Smooth muscle cell (in vitro differentiated cells): ENCODE measurements at regions not wholly inside any gene's neighbourhood (a gene's known extent, or its start where the extent isn't known, plus 50 kb on each side); places are given as distances from the start of the nearest gene placed in this dataset.

Experiments
- DNase-seq: peaks from one replicate; lab custom pipeline; 2025; ENCODE audit not compliant: unreplicated experiment; lab: John Stamatoyannopoulos, UW
- H2AFZ ChIP-seq: fragments of 200-600 bp; sonication (generic); 2 replicates; pipeline ENCODE4 v1.6.0; 2016; ENCODE audit warnings: antibody characterized with exemption, low read depth, mild to moderate bottlenecking
- H3F3A ChIP-seq: fragments of 200-600 bp; sonication (generic); 2 replicates; pipeline ENCODE4 v1.6.0; 2017; ENCODE audit warnings: antibody characterized with exemption, low read depth
- H3K27ac ChIP-seq: fragments of 200-600 bp; sonication (generic); 2 replicates; pipeline ENCODE4 v1.5.1; 2016; ENCODE audit warnings: low read depth, mild to moderate bottlenecking
- H3K27me3 ChIP-seq: fragments of 200-600 bp; sonication (generic); 2 replicates; pipeline ENCODE4 v1.6.1; 2016; ENCODE audit warnings: low read depth, mild to moderate bottlenecking
- H3K36me3 ChIP-seq: fragments of 200-600 bp; sonication (generic); 2 replicates; pipeline ENCODE4 v1.5.1; 2016; ENCODE audit warnings: low read depth
- H3K4me1 ChIP-seq: fragments of 200-600 bp; sonication (generic); 2 replicates; pipeline ENCODE4 v1.5.1; 2016; ENCODE audit warnings: low read depth
- H3K4me2 ChIP-seq: fragments of 200-600 bp; sonication (generic); 2 replicates; pipeline ENCODE4 v1.6.0; 2016; ENCODE audit warnings: mild to moderate bottlenecking
- H3K4me3 ChIP-seq: fragments of 200-600 bp; sonication (generic); 2 replicates; pipeline ENCODE4 v1.5.1; 2016; ENCODE audit warnings: mild to moderate bottlenecking
- H3K79me2 ChIP-seq: fragments of 200-600 bp; sonication (generic); 2 replicates; pipeline ENCODE4 v1.6.0; 2016; ENCODE audit warnings: low read depth, mild to moderate bottlenecking
- H3K9ac ChIP-seq: fragments of 200-600 bp; sonication (generic); 2 replicates; pipeline ENCODE4 v1.6.0; 2016; ENCODE audit warnings: low read depth
- H3K9me3 ChIP-seq: fragments of 200-600 bp; sonication (generic); replicated peaks from 2 replicates; pipeline ENCODE4 v1.5.1; 2016; ENCODE audit warnings: low read depth
- H4K20me1 ChIP-seq: fragments of 200-600 bp; sonication (generic); 2 replicates; pipeline ENCODE4 v1.6.0; 2016; ENCODE audit warnings: low read depth
- WGBS: methylation state at CpG from one replicate; pipeline ENCODE4 v1.1.7; 2016; ENCODE audit warnings: low lambda C conversion rate; 5-methylcytosine and 5-hydroxymethylcytosine counted together
- TF ChIP-seq, protein P1 (sequence below): fragments of 200-600 bp; sonication (generic); IDR thresholded peaks from 2 replicates; pipeline ENCODE4 v1.5.1; 2017; ENCODE audit warnings: borderline replicate concordance, mild to moderate bottlenecking, antibody characterized with exemption; ENCODE audit not compliant: insufficient read depth, poor library complexity, severe bottlenecking

DNA sequence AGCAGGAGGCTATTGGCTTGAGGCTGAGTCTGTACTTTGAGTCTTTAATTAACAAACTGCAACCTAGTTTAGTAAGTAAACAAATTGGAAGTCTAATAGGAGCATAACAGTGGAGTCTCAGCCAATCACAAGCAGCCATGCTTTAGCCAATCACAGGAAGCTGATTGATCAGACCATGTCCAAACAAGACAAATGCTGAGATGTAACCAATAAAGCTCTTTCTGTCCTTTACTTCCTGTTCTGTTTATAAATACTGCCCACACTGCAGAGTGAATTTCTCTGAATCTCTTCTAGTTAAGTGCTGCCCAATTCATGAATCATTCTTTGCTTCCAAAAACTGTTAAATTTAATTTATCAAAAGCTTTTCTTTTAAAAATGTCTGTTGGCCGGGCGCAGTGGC, 146.6 kb upstream of the DLX2 start:
- Histone ChIP-seq H3K36me3 (no peaks in the 10 kb centered on the region), H3K4me2 (peak overlapping the region; percentile 3), H3K4me3 (no peak overlapping the region), H2AFZ (no peak overlapping the region), H3K4me1 (peaks cover 21% of the 10 kb centered on the region), H3K9me3 (no peaks in the 10 kb centered on the region), H4K20me1 (no peaks in the 10 kb centered on the region), H3K27ac (peak overlapping the region; percentile 93), H3K79me2 (no peaks in the 10 kb centered on the region), H3K27me3 (no peaks in the 10 kb centered on the region), H3K9ac (peak overlapping the region; percentile 9), H3F3A (peaks cover 24% of the 10 kb centered on the region)
- DNase-seq: no peak
- TF ChIP-seq, protein P1, sequence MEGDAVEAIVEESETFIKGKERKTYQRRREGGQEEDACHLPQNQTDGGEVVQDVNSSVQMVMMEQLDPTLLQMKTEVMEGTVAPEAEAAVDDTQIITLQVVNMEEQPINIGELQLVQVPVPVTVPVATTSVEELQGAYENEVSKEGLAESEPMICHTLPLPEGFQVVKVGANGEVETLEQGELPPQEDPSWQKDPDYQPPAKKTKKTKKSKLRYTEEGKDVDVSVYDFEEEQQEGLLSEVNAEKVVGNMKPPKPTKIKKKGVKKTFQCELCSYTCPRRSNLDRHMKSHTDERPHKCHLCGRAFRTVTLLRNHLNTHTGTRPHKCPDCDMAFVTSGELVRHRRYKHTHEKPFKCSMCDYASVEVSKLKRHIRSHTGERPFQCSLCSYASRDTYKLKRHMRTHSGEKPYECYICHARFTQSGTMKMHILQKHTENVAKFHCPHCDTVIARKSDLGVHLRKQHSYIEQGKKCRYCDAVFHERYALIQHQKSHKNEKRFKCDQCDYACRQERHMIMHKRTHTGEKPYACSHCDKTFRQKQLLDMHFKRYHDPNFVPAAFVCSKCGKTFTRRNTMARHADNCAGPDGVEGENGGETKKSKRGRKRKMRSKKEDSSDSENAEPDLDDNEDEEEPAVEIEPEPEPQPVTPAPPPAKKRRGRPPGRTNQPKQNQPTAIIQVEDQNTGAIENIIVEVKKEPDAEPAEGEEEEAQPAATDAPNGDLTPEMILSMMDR: no peak
- WGBS: 63% methylated on average over 2 of the region's 2 CpGs

DNA sequence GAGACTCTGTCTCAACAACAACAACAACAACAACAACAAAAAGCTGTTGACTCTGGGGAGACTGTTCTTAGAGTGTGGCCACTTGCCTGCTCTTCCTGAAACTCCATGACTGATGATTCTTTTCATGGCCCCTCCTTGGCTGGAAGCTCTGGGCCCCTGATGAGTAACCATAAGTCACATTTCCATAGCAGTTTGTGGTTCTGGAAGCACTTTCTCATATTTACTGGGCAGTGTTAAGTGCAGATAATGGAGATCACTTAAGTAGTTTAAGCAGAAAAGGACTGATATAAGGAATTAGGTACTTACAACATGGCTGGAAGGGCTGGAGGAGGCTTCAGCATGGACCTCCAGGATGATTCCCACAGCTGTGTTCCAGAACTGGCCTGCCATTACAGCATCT, 147.3 kb upstream of the DLX2 start:
- peak overlapping the region; percentile 93 for H3K27ac ChIP-seq
- TF ChIP-seq, protein P1: no peak
- H3K79me2 ChIP-seq: no peaks in the 10 kb centered on the region
- peak overlapping the region; percentile 9 for H3K9ac ChIP-seq
- H3F3A ChIP-seq: peaks cover 24% of the 10 kb centered on the region
- no peak overlapping the region for H2AFZ ChIP-seq
- peaks cover 21% of the 10 kb centered on the region for H3K4me1 ChIP-seq
- H3K27me3 ChIP-seq: no peaks in the 10 kb centered on the region
- H3K9me3 ChIP-seq: no peaks in the 10 kb centered on the region
- no peaks in the 10 kb centered on the region for H4K20me1 ChIP-seq
- DNase-seq: no peak
- peak overlapping the region; percentile 32 for H3K4me2 ChIP-seq
- H3K36me3 ChIP-seq: no peaks in the 10 kb centered on the region
- H3K4me3 ChIP-seq: no peak overlapping the region

DNA sequence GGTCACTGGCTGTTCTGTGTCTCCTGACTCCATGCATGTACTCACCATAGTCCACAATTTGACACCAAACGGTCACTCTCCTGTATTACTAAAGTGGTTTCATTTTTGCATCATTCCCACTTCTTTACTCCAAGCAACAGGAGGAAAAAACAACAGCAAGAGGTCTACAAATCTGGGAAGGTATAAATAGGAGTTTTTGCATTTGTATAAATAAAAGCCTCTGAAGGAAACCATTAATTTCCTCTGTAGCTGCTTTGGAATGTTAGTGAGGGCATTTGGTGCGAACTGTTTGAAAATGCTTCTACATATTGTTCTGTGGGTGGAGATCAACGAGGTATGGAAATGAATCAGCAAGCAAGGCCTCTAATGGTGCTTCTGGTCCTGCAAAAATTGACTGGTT, 148.5 kb upstream of the DLX2 start:
- no peaks in the 10 kb centered on the region for H3K36me3 ChIP-seq
- no peaks in the 10 kb centered on the region for H3K27me3 ChIP-seq
- H4K20me1 ChIP-seq: no peaks in the 10 kb centered on the region
- H3K4me2 ChIP-seq: peak overlapping the region; percentile 32
- DNase-seq: no peak
- no peaks in the 10 kb centered on the region for H3K79me2 ChIP-seq
- H3K4me1 ChIP-seq: peaks cover 21% of the 10 kb centered on the region
- no peak overlapping the region for H2AFZ ChIP-seq
- H3K9me3 ChIP-seq: no peaks in the 10 kb centered on the region
- H3K27ac ChIP-seq: peak overlapping the region; percentile 93
- no peak overlapping the region for H3K4me3 ChIP-seq
- H3K9ac ChIP-seq: no peak overlapping the region
- TF ChIP-seq, protein P1: no peak
- peaks cover 24% of the 10 kb centered on the region for H3F3A ChIP-seq
- WGBS: 35% methylated on average over 3 of the region's 3 CpGs

DNA sequence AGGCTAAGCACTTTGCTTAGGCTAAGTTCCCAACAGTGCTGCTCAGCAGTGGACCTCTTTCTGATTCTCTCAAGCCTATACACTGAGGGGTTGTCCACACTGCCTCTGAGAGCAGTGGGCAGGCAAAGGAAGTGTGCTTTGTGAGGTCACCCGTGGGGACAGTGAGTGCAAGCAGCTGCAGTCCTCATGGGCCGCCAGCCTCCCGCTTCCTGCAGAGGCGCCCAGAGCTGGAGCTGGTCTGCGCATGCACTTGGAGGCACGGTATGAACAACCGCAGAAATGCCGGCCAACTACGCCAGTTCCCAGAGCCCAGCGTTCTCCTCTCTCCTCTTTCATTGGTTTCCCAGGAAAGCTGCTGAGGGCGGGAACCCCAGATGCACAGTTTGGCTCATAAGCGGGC, 149.5 kb upstream of the DLX2 start:
- Histone ChIP-seq H3K79me2 (no peaks in the 10 kb centered on the region), H3K4me2 (peak overlapping the region; percentile 74), H3K36me3 (no peaks in the 10 kb centered on the region), H3K4me3 (no peak overlapping the region), H3K9ac (peak overlapping the region; percentile 72), H3K9me3 (no peaks in the 10 kb centered on the region), H3F3A (peaks cover 24% of the 10 kb centered on the region), H3K27ac (peak overlapping the region; percentile 93), H3K27me3 (no peaks in the 10 kb centered on the region), H3K4me1 (peaks cover 21% of the 10 kb centered on the region), H4K20me1 (no peaks in the 10 kb centered on the region), H2AFZ (no peak overlapping the region)
- WGBS: 89% methylated on average over 12 of the region's 12 CpGs
- no peak for DNase-seq
- TF ChIP-seq, protein P1: no peak
